Hepatocyte (in vitro differentiated cells): ENCODE measurements at regions not wholly inside any gene's neighbourhood (a gene's known extent, or its start where the extent isn't known, plus 50 kb on each side); places are given as distances from the start of the nearest gene placed in this dataset.

Experiments
- CTCF ChIP-seq: fragments of 200-600 bp; sonication (generic); IDR thresholded peaks from 2 replicates; pipeline ENCODE4 v1.5.1; 2016; ENCODE audit warnings: antibody characterized with exemption, mild to moderate bottlenecking; ENCODE audit not compliant: poor library complexity
- EZH2 ChIP-seq: fragments of 200-600 bp; sonication (generic); IDR thresholded peaks from 2 replicates; pipeline ENCODE4 v1.6.1; 2016; ENCODE audit warnings: antibody characterized with exemption, mild to moderate bottlenecking, borderline replicate concordance

GRCh38 chr5:120239086-120239485 lies 225.0 kb upstream of the PRR16 start:
- no peak for TF ChIP-seq CTCF
- TF ChIP-seq EZH2: no peak
